Trophoblast cell (in vitro differentiated cells and primary cell): ENCODE measurements at regions not wholly inside any gene's neighbourhood (a gene's known extent, or its start where the extent isn't known, plus 50 kb on each side); places are given as distances from the start of the nearest gene placed in this dataset.
"Not testable (repeated sequence)": the region's sequence is repeated elsewhere in the genome, so short reads cannot be mapped to it uniquely, and the experiment has no call there.

Experiments
- DNase-seq, 2 donors: peaks; one replicate each; pipeline ENCODE4 v3.0.0-alpha.2; 2016
- H2AFZ ChIP-seq: 2 replicates; pipeline ENCODE4 v1.6.1; 2013; ENCODE audit warnings: low read length, moderate library complexity, mild to moderate bottlenecking; ENCODE audit not compliant: insufficient read depth, poor library complexity
- H2AK5ac ChIP-seq: 2 replicates; pipeline ENCODE4 v1.6.1; 2013; ENCODE audit warnings: mild to moderate bottlenecking, low read length
- H2BK120ac ChIP-seq: 2 replicates; pipeline ENCODE4 v1.6.1; 2013; ENCODE audit warnings: low read length, mild to moderate bottlenecking, moderate library complexity; ENCODE audit not compliant: insufficient read depth, poor library complexity
- H2BK12ac ChIP-seq: 2 replicates; pipeline ENCODE4 v1.6.1; 2013; ENCODE audit warnings: mild to moderate bottlenecking, low read length, moderate library complexity
- H2BK5ac ChIP-seq: 2 replicates; pipeline ENCODE4 v1.6.1; 2013; ENCODE audit warnings: low read length, low read depth, moderate library complexity, mild to moderate bottlenecking; ENCODE audit not compliant: poor library complexity
- H3K14ac ChIP-seq: 2 replicates; pipeline ENCODE4 v1.6.1; 2013; ENCODE audit warnings: mild to moderate bottlenecking, low read length
- H3K18ac ChIP-seq: 2 replicates; pipeline ENCODE4 v1.6.1; 2013; ENCODE audit warnings: mild to moderate bottlenecking, low read length
- H3K23ac ChIP-seq: 2 replicates; pipeline ENCODE4 v1.6.1; 2013; ENCODE audit warnings: low read length
- H3K27ac ChIP-seq: 2 replicates; pipeline ENCODE4 v1.5.1; 2013; ENCODE audit warnings: low read depth, mild to moderate bottlenecking, inconsistent platforms, low read length, moderate library complexity
- H3K27me3 ChIP-seq: 2 replicates; pipeline ENCODE4 v1.6.1; 2013; ENCODE audit warnings: inconsistent platforms, mild to moderate bottlenecking, low read length, moderate library complexity; ENCODE audit not compliant: insufficient read depth
- H3K36me3 ChIP-seq, 2 experiments: 1 replicate in 1 of 2; 2 replicates in 1 of 2; pipeline ENCODE4 v1.6.1; 2013; ENCODE audit warnings: low read length in 2 of 2, mild to moderate bottlenecking in 2 of 2, moderate library complexity in 1 of 2; ENCODE audit not compliant: insufficient read depth in 2 of 2, control insufficient read depth in 1 of 2
- H3K4ac ChIP-seq: 2 replicates; pipeline ENCODE4 v1.6.1; 2013; ENCODE audit warnings: low read depth, mild to moderate bottlenecking, low read length, moderate library complexity
- H3K4me1 ChIP-seq, 2 experiments: 1 replicate in 1 of 2; 2 replicates in 1 of 2; pipeline ENCODE4 v1.6.1; 2013; ENCODE audit warnings: low read length in 2 of 2, mild to moderate bottlenecking in 2 of 2, moderate library complexity in 1 of 2; ENCODE audit not compliant: insufficient read depth in 2 of 2, control insufficient read depth in 1 of 2
- H3K4me2 ChIP-seq: 2 replicates; pipeline ENCODE4 v1.6.1; 2013; ENCODE audit warnings: inconsistent platforms, mild to moderate bottlenecking, low read length, moderate library complexity
- H3K4me3 ChIP-seq: 2 replicates; pipeline ENCODE4 v1.5.1; 2013; ENCODE audit warnings: mild to moderate bottlenecking, low read depth, low read length, inconsistent platforms
- H3K79me1 ChIP-seq: one replicate; pipeline ENCODE4 v1.6.1; 2013; ENCODE audit warnings: low read length
- H3K79me2 ChIP-seq: 2 replicates; pipeline ENCODE4 v1.6.1; 2013; ENCODE audit warnings: low read length, mild to moderate bottlenecking; ENCODE audit not compliant: control insufficient read depth, insufficient read depth, poor library complexity
- H3K9ac ChIP-seq: 2 replicates; pipeline ENCODE4 v1.6.1; 2013; ENCODE audit warnings: mild to moderate bottlenecking, low read length
- H3K9me3 ChIP-seq: 2 replicates; pipeline ENCODE4 v1.6.1; 2013; ENCODE audit warnings: low read depth, mild to moderate bottlenecking, control low read depth, inconsistent platforms, low read length; ENCODE audit not compliant: insufficient read depth
- H4K12ac ChIP-seq: 2 replicates; pipeline ENCODE4 v1.6.1; 2013; ENCODE audit warnings: low read depth, mild to moderate bottlenecking, low read length, moderate library complexity
- H4K8ac ChIP-seq: 2 replicates; pipeline ENCODE4 v1.6.1; 2013; ENCODE audit warnings: low read depth, mild to moderate bottlenecking, low read length, moderate library complexity
- H4K91ac ChIP-seq: one replicate; pipeline ENCODE4 v1.6.1; 2013; ENCODE audit warnings: low read depth, mild to moderate bottlenecking, low read length, moderate library complexity
- WGBS: extraction: QIAGEN DNeasy Blood & Tissue Kit; methylation state at CpG from one replicate; pipeline ENCODE4 v1.1.7; 2013; ENCODE audit warnings: missing lambda C conversion rate; ENCODE audit not compliant: insufficient read length, insufficient coverage; ENCODE audit errors: extremely low coverage; 5-methylcytosine and 5-hydroxymethylcytosine counted together

DNA sequence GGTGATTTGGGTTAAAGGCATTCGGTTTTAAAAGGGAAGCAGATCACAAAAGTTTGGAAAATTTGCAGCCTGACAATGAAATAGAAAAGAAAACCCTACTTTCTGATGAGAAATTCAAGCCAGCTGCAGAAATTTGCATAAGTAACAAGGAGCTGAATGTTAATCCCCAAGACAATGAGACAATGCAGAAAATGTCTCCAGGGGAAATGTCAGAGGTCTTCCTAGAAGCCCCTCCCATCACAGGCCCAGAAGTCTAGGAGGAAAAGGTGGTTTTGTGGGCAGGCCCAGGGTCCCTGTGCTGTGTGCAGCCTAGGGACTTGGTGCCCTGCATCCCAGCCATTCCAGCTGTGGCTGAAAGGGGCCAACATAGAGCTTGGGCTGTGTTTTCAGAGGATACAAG, 234.2 kb upstream of the GALNT5 start:
- not testable (repeated sequence) for H3K18ac ChIP-seq, H3K9ac ChIP-seq, H3K36me3 ChIP-seq, H4K12ac ChIP-seq, DNase-seq, H3K4me3 ChIP-seq, H2BK5ac ChIP-seq, H4K8ac ChIP-seq, H2AFZ ChIP-seq, H3K79me1 ChIP-seq, H3K9me3 ChIP-seq, H3K14ac ChIP-seq, H3K27ac ChIP-seq, H3K4me1 ChIP-seq, H3K79me2 ChIP-seq, H2AK5ac ChIP-seq, H3K23ac ChIP-seq, H3K4me2 ChIP-seq, H2BK12ac ChIP-seq, H3K27me3 ChIP-seq, H3K4ac ChIP-seq, H2BK120ac ChIP-seq, H4K91ac ChIP-seq
- no CpG with 5 or more reads among the region's 1 CpG for WGBS

DNA sequence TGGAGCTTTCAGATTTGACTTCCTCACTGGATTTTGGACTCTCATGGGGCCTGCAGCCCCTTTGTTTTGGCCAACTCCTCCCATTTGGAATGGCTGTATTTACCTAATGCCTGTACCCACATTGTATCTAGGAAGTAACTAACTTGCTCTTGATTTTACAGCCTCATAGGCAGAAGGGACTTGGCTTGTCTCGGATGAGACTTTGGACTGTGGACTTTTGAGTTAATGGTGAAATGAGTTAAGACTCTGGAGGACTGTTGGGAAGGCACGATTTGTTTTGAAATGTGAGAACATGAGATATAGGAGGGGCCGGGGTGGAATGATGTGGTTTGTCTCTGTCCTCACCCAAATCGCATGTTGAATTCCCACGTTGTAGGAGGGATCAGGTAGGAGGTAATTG, 233.4 kb upstream of the GALNT5 start:
- Histone ChIP-seq H2BK12ac (no peak overlapping the region), H3K4me1 (no peaks in the 10 kb centered on the region), H3K23ac (no peak overlapping the region), H4K12ac (no peak overlapping the region), H3K4ac (no peak overlapping the region), H3K9me3 (no peaks in the 10 kb centered on the region), H2BK120ac (no peak overlapping the region), H3K79me2 (no peaks in the 10 kb centered on the region), H2AK5ac (no peak overlapping the region), H3K4me2 (no peak overlapping the region), H4K91ac (no peak overlapping the region), H3K14ac (no peak overlapping the region), H2BK5ac (no peak overlapping the region), H2AFZ (no peak overlapping the region), H3K4me3 (no peak overlapping the region), H3K27ac (no peak overlapping the region), H3K9ac (no peak overlapping the region), H3K27me3 (no peaks in the 10 kb centered on the region), H3K36me3 (no peaks in the 10 kb centered on the region), H4K8ac (no peak overlapping the region), H3K79me1 (no peaks in the 10 kb centered on the region), H3K18ac (no peak overlapping the region)
- WGBS = no CpG with 5 or more reads among the region's 5 CpGs
- no peak for DNase-seq

DNA sequence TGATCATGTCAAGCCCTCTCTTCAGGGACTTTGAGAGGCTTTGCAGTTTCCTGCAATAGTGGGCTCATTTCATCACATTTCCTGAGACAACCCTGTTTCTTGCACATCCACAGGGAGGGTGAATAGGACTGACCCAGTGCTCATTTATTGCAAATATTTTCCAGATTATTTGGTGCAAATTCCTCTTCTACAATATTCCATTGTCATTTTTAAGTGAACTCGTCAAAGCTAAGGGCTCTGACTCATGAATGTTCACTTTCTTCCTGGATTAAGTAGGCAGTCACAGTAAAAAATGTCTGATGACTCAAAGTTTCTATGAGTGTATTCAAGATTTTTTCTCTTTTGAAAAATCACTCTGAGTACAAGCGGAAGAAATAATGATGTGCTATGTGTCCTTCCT, 225.5 kb upstream of the GALNT5 start:
- Histone ChIP-seq H4K8ac (no peak overlapping the region), H3K27me3 (no peaks in the 10 kb centered on the region), H2BK5ac (no peak overlapping the region), H3K79me1 (no peaks in the 10 kb centered on the region), H3K79me2 (no peaks in the 10 kb centered on the region), H3K9ac (no peak overlapping the region), H4K91ac (no peak overlapping the region), H2AK5ac (no peak overlapping the region), H3K23ac (no peak overlapping the region), H3K14ac (no peak overlapping the region), H3K4me1 (no peaks in the 10 kb centered on the region), H3K4me2 (no peak overlapping the region), H2BK120ac (no peak overlapping the region), H3K18ac (no peak overlapping the region), H2BK12ac (no peak overlapping the region), H2AFZ (no peak overlapping the region), H3K4ac (no peak overlapping the region), H3K36me3 (no peaks in the 10 kb centered on the region), H3K4me3 (no peak overlapping the region), H4K12ac (no peak overlapping the region), H3K27ac (no peak overlapping the region), H3K9me3 (no peaks in the 10 kb centered on the region)
- no CpG with 5 or more reads among the region's 2 CpGs for WGBS
- DNase-seq = peak; percentile 46 to 87

DNA sequence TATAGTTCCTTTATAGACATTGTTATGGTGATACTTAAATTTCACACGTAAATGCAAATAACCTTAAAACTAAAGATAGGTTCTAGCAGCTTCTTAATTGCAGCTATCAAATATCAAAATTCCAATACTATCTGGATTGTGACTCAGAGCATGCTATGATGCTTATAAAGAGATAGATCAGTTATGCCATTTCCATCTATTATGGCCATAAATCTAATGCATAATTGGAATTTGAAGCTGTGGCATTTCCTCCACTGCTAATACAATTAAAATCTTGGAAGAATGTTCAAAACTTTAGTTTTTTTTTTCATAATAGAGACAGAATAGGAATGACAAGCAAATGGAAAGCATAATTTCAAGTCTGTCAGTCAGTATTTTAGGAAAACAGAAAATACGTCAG, 220.8 kb upstream of the GALNT5 start:
- Histone ChIP-seq H3K79me2 (no peaks in the 10 kb centered on the region), H3K36me3 (no peaks in the 10 kb centered on the region), H3K4me1 (no peaks in the 10 kb centered on the region), H3K9ac (no peak overlapping the region), H2BK12ac (no peak overlapping the region), H2AFZ (no peak overlapping the region), H3K9me3 (no peaks in the 10 kb centered on the region), H3K14ac (no peak overlapping the region), H2AK5ac (no peak overlapping the region), H3K23ac (no peak overlapping the region), H3K27me3 (no peaks in the 10 kb centered on the region), H2BK5ac (no peak overlapping the region), H3K4me3 (no peak overlapping the region), H4K8ac (no peak overlapping the region), H3K18ac (no peak overlapping the region), H4K91ac (no peak overlapping the region), H4K12ac (no peak overlapping the region), H3K27ac (no peak overlapping the region), H2BK120ac (no peak overlapping the region), H3K4me2 (no peak overlapping the region), H3K4ac (no peak overlapping the region), H3K79me1 (no peaks in the 10 kb centered on the region)
- no peak for DNase-seq
- WGBS = no CpG with 5 or more reads among the region's 2 CpGs
